Activated CD8-positive, alpha-beta T cell treated with anti-CD3 and anti-CD28 coated beads for 36 hours (primary cell): ENCODE measurements at regions not wholly inside any gene's neighbourhood (a gene's known extent, or its start where the extent isn't known, plus 50 kb on each side); places are given as distances from the start of the nearest gene placed in this dataset.

Experiments used
- ATAC-seq: fragments of 200-7000 bp; cut with Tn5 transposase; one replicate; pipeline ENCODE4 v1.10.0; 2021; ENCODE audit warnings: mild to moderate bottlenecking, moderate library complexity
- CTCF ChIA-PET: fragments of 350-600 bp; sonication (Branson Sonifier 250); formaldehyde crosslinking; loops from one replicate; lab custom pipeline; 2021; ENCODE audit warnings: antibody characterized with exemption; lab: Charles Lee
- POLR2A ChIA-PET: fragments of 350-600 bp; sonication (Branson Sonifier 250); formaldehyde crosslinking; loops from one replicate; lab custom pipeline; 2021; ENCODE audit warnings: antibody characterized with exemption; lab: Charles Lee
- DNase-seq: peaks from one replicate; pipeline ENCODE4 v3.0.0-alpha.2; 2020
- H3K27ac Mint-ChIP-seq: one replicate; pipeline ENCODE4 v1.8.0; 2021; ENCODE audit warnings: mild to moderate bottlenecking, mixed read lengths
- H3K27me3 Mint-ChIP-seq: one replicate; pipeline ENCODE4 v1.8.0; 2021; ENCODE audit warnings: mixed read lengths
- H3K36me3 Mint-ChIP-seq: one replicate; pipeline ENCODE4 v1.8.0; 2021; ENCODE audit warnings: low read depth, mixed read lengths
- H3K4me1 Mint-ChIP-seq: one replicate; pipeline ENCODE4 v1.8.0; 2021; ENCODE audit warnings: low read depth, mixed read lengths
- H3K4me3 Mint-ChIP-seq: one replicate; pipeline ENCODE4 v1.8.0; 2021; ENCODE audit warnings: mild to moderate bottlenecking, moderate library complexity, mixed read lengths
- H3K9me3 Mint-ChIP-seq: one replicate; pipeline ENCODE4 v1.8.0; 2021; ENCODE audit warnings: mixed read lengths
- intact Hi-C: fragments of 100-400 bp; cut with micrococcal nuclease; formaldehyde crosslinking; loops from one replicate; pipeline ENCODE4 v1.10.0; 2022
- TF ChIP-seq, protein P1 (sequence below): fragments of 200-600 bp; IDR thresholded peaks from one replicate; pipeline ENCODE4 v1.8.0; 2022; ENCODE audit warnings: antibody characterized with exemption, mild to moderate bottlenecking

DNA sequence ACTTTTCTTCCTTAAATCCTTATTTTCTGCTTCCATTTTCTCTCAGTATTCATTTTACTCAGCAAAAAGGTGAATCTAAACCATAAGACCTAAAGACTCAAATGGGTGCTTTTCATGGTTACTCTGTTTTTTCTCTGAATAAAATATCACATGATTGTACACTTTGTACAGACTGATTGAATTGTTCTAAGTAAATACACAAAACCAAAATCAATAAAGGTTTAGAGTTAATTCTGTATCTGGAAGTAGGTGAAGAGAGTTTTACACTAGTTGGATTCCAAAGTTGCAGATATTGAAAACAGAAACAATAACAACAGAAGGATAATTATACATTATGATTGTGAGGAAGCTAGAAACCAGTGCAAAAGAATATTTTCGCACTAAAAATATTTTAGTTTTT, 546.2 kb downstream of the TUSC7 start:
- H3K27ac Mint-ChIP-seq = no peak overlapping the region
- ATAC-seq (no peak), DNase-seq (no peak)
- H3K27me3 Mint-ChIP-seq = no peaks in the 10 kb centered on the region
- H3K9me3 Mint-ChIP-seq = peaks cover 1% of the 10 kb centered on the region
- POLR2A ChIA-PET = no interaction called here
- H3K36me3 Mint-ChIP-seq = no peaks in the 10 kb centered on the region
- no peak overlapping the region for H3K4me3 Mint-ChIP-seq
- TF ChIP-seq, protein P1, sequence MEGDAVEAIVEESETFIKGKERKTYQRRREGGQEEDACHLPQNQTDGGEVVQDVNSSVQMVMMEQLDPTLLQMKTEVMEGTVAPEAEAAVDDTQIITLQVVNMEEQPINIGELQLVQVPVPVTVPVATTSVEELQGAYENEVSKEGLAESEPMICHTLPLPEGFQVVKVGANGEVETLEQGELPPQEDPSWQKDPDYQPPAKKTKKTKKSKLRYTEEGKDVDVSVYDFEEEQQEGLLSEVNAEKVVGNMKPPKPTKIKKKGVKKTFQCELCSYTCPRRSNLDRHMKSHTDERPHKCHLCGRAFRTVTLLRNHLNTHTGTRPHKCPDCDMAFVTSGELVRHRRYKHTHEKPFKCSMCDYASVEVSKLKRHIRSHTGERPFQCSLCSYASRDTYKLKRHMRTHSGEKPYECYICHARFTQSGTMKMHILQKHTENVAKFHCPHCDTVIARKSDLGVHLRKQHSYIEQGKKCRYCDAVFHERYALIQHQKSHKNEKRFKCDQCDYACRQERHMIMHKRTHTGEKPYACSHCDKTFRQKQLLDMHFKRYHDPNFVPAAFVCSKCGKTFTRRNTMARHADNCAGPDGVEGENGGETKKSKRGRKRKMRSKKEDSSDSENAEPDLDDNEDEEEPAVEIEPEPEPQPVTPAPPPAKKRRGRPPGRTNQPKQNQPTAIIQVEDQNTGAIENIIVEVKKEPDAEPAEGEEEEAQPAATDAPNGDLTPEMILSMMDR = no peak
- CTCF ChIA-PET = no interaction called here
- no peaks in the 10 kb centered on the region for H3K4me1 Mint-ChIP-seq
- intact Hi-C loops = no loop called here

DNA sequence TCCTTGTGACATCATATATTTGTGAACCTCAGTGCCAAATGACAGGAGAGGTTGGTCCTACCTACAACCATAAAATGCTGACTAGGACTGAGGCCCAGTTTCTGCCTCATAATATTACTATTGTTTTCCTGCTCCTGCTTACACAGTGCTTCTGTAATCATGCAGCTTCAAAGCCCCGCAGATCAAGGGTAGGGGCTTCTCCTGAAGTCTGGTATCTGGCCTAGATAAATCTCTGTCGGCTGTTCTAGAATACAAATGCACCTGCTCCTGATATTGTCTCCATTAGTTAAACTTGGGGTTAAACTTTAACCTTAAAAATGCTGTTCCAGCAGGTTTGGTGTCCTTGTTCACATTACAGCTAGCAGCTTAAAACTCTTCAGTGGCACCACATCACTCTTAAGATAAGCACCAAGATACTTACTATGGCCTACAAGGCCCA, 552.4 kb downstream of the TUSC7 start:
- DNase-seq = no peak
- no peaks in the 10 kb centered on the region for H3K4me1 Mint-ChIP-seq
- POLR2A ChIA-PET = no interaction called here

DNA sequence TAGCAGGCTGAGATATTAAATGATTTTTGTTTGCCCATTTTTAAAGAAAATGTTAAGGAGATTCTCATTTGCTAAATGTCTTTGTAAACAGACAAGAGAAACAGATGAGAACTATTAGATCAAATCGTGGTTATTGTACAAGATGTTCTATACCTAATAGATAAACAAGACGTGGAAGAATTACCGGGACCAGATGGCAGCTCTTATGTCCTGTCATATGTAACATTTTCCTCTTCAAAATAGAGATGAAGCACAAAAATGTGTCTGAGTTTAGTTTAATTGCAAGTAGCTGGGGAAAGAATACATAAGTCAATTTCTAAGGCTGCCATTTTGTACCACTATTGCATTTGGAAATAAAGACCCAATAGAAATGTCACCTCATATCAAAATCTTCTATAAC, 553.7 kb downstream of the TUSC7 start:
- Mint-ChIP-seq H3K4me1 (no peaks in the 10 kb centered on the region), H3K36me3 (no peaks in the 10 kb centered on the region), H3K27me3 (no peaks in the 10 kb centered on the region), H3K4me3 (no peak overlapping the region), H3K9me3 (peaks cover 6% of the 10 kb centered on the region), H3K27ac (no peak overlapping the region)
- ChIA-PET CTCF (no interaction called here), POLR2A (no interaction called here)
- ATAC-seq (no peak), DNase-seq (no peak)
- intact Hi-C loops = no loop called here
- TF ChIP-seq, protein P1 = no peak

More for the DNA sequence above, 552.4 kb downstream of the TUSC7 start:
- Mint-ChIP-seq H3K4me3 (no peak overlapping the region), H3K36me3 (no peaks in the 10 kb centered on the region), H3K9me3 (peaks cover 6% of the 10 kb centered on the region), H3K27me3 (no peaks in the 10 kb centered on the region), H3K27ac (no peak overlapping the region)
- CTCF ChIA-PET = no interaction called here
- TF ChIP-seq, protein P1 = no peak
- ATAC-seq = no peak
- intact Hi-C loops = no loop called here

DNA sequence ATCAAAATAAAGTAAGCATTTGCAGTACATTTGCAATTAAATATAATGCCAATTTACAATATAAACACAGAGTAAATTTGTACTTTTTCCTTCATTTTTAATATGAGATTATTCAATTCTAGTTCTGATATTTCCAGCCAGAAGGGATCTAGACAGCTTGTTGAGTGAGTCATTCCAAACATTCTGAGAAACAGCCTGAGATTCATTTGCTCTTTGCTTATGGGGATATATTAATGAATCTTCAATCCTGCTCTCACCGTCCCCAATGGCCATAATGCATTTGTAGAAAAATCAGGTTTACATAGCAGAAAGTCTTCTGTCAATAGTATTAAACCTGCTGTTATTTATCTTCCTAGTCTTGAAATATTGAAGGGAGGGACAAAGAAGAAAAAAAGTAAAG, 554.2 kb downstream of the TUSC7 start:
- Mint-ChIP-seq H3K27me3 (no peaks in the 10 kb centered on the region), H3K4me1 (no peaks in the 10 kb centered on the region), H3K4me3 (no peak overlapping the region), H3K27ac (no peak overlapping the region), H3K9me3 (peaks cover 6% of the 10 kb centered on the region), H3K36me3 (no peaks in the 10 kb centered on the region)
- ATAC-seq (no peak), DNase-seq (no peak)
- ChIA-PET POLR2A (no interaction called here), CTCF (no interaction called here)
- TF ChIP-seq, protein P1 = no peak
- intact Hi-C loops = no loop called here

DNA sequence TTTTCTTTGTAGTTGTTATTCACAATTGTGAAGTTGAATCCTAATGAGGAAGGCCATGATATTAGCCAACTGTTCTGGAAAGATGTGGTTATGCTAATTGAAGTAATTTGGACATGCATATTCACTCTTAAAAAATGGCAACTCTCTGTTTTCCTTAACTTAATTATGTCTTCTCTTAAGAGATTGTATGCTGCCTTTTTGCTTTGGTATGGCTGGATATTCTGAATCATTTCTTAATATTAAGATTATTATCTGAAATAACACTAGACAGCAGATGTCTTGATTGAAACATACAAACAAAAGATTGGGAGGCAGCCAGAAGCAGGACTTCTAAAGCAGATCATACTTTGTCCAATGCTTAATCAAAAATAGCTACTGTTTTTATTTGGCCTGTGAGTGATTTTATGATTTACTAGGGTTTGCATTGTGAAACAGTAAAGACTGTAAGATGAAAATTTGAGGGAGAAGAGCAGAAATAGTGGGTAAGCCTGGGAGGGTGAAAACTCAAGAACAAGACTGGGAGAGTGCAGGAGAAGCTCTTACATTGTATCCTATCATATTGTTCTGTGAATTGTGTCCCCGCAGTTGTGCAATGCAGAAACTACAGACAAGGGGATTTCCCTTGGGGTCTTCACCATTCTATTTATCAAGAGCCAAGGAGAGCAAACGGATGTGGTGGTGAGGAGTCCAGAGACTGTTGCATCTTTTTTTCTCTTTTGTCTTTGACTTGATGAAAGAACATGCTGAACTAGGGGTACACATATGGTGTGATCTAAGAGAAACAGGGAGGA, 554.8 kb downstream of the TUSC7 start:
- intact Hi-C loops = no loop called here
- TF ChIP-seq, protein P1 = no peak
- DNase-seq = no peak
- H3K27ac Mint-ChIP-seq = no peak overlapping the region
- H3K4me3 Mint-ChIP-seq = no peak overlapping the region
- H3K36me3 Mint-ChIP-seq = no peaks in the 10 kb centered on the region
- ChIA-PET CTCF (no interaction called here), POLR2A (no interaction called here)
- H3K9me3 Mint-ChIP-seq = peaks cover 6% of the 10 kb centered on the region
- H3K27me3 Mint-ChIP-seq = no peaks in the 10 kb centered on the region
- ATAC-seq = no peak
- no peaks in the 10 kb centered on the region for H3K4me1 Mint-ChIP-seq
